GM18909 (cell line): ENCODE measurements at regions not wholly inside any gene's neighbourhood (a gene's known extent, or its start where the extent isn't known, plus 50 kb on each side); places are given as distances from the start of the nearest gene placed in this dataset.
"Not testable (repeated sequence)": the region's sequence is repeated elsewhere in the genome, so short reads cannot be mapped to it uniquely, and the experiment has no call there.

Experiments used
- ATAC-seq: cut with Tn5 transposase; IDR thresholded peaks from one replicate; pipeline ENCODE4 v1.9.1; 2021; ENCODE audit warnings: mild to moderate bottlenecking; ENCODE audit not compliant: unreplicated experiment, poor library complexity

GRCh38 chr6:167227984-167228383 is 63.1 kb upstream of the UNC93A start:
- ATAC-seq: no peak

GRCh38 chr6:167229586-167229985 is 61.5 kb upstream of the UNC93A start:
- no peak for ATAC-seq

- ATAC-seq: no peak
Measured at GRCh38 chr6:167230288-167230687, 60.8 kb upstream of the UNC93A start.

- ATAC-seq: no peak
Measured at GRCh38 chr6:167232356-167232755, 58.8 kb upstream of the UNC93A start.

- no peak for ATAC-seq
Measured at GRCh38 chr6:167233490-167233889, 57.6 kb upstream of the UNC93A start.

GRCh38 chr6:167234576-167234975 is 56.5 kb upstream of the UNC93A start:
- ATAC-seq: not testable (repeated sequence)

- no peak for ATAC-seq
Measured at GRCh38 chr6:167235005-167235404, 56.1 kb upstream of the UNC93A start.

GRCh38 chr6:167235421-167236238 is 55.5 kb upstream of the UNC93A start:
- ATAC-seq: no peak

GRCh38 chr6:167236239-167236571 is 54.9 kb upstream of the UNC93A start:
- no peak for ATAC-seq

GRCh38 chr6:167237438-167238145 is 53.5 kb upstream of the UNC93A start:
- ATAC-seq: no peak

- no peak for ATAC-seq
Measured at GRCh38 chr6:167238146-167238693, 52.9 kb upstream of the UNC93A start.

- ATAC-seq: no peak
Measured at GRCh38 chr6:167238694-167239467, 52.2 kb upstream of the UNC93A start.

GRCh38 chr6:167239470-167239869 is 51.6 kb upstream of the UNC93A start:
- ATAC-seq: not testable (repeated sequence)

- no peak for ATAC-seq
Measured at GRCh38 chr6:167240034-167240541, 51.0 kb upstream of the UNC93A start.
